ENCODE measurements at regions not wholly inside any gene's neighbourhood (a gene's known extent, or its start where the extent isn't known, plus 50 kb on each side); places are given as distances from the start of the nearest gene placed in this dataset.

GRCh38 chr17:51496378-51496777 lies 236.0 kb downstream of the UTP18 start:
- no peak for FAIRE-seq

- no peak for FAIRE-seq
These were observed 239.6 kb downstream of the UTP18 start for GRCh38 chr17:51499897-51500296.

- no peak for FAIRE-seq
These were observed 240.1 kb downstream of the UTP18 start for GRCh38 chr17:51500454-51500853.

- no peak for FAIRE-seq
These were observed 245.1 kb downstream of the UTP18 start for GRCh38 chr17:51505450-51505849.

- no peak for FAIRE-seq
These were observed 247.1 kb downstream of the UTP18 start for GRCh38 chr17:51507444-51507843.

- FAIRE-seq: no peak
These were observed 247.7 kb downstream of the UTP18 start for GRCh38 chr17:51508048-51508447.

GRCh38 chr17:51510940-51511339 lies 250.6 kb downstream of the UTP18 start:
- no peak for FAIRE-seq

- no peak for FAIRE-seq
These were observed 252.0 kb downstream of the UTP18 start for GRCh38 chr17:51512220-51512907.

GRCh38 chr17:51516924-51517323 lies 256.6 kb downstream of the UTP18 start:
- no peak for FAIRE-seq

- no peak for FAIRE-seq
These were observed 264.2 kb downstream of the UTP18 start for GRCh38 chr17:51524524-51524923.

GRCh38 chr17:51526507-51526906 lies 266.2 kb downstream of the UTP18 start:
- no peak for FAIRE-seq

- FAIRE-seq: no peak
These were observed 267.1 kb downstream of the UTP18 start for GRCh38 chr17:51527225-51527982.

GRCh38 chr17:51528111-51528510 lies 267.8 kb downstream of the UTP18 start:
- FAIRE-seq: no peak

- FAIRE-seq: no peak
These were observed 272.9 kb downstream of the UTP18 start for GRCh38 chr17:51533219-51533618.

- FAIRE-seq: no peak
These were observed 273.5 kb downstream of the UTP18 start for GRCh38 chr17:51533821-51534220.

GRCh38 chr17:51536627-51537026 lies 276.3 kb downstream of the UTP18 start:
- FAIRE-seq: no peak

- no peak for FAIRE-seq
These were observed 277.7 kb downstream of the UTP18 start for GRCh38 chr17:51537996-51538550.

GRCh38 chr17:51540151-51540550 lies 279.8 kb downstream of the UTP18 start:
- no peak for FAIRE-seq

GRCh38 chr17:51541215-51541614 lies 280.9 kb downstream of the UTP18 start:
- no peak for FAIRE-seq

- no peak for FAIRE-seq
These were observed 285.8 kb downstream of the UTP18 start for GRCh38 chr17:51546114-51546513.

GRCh38 chr17:51548125-51548524 lies 287.8 kb downstream of the UTP18 start:
- FAIRE-seq: no peak

- FAIRE-seq: no peak
These were observed 294.8 kb downstream of the UTP18 start for GRCh38 chr17:51555153-51555552.

- no peak for FAIRE-seq
These were observed 299.4 kb downstream of the UTP18 start for GRCh38 chr17:51559778-51560177.

- no peak for FAIRE-seq
These were observed 300.1 kb downstream of the UTP18 start for GRCh38 chr17:51560398-51560797.

All from G401.6 (cell line).